Endothelial cell of umbilical vein (primary cell): ENCODE measurements at regions not wholly inside any gene's neighbourhood (a gene's known extent, or its start where the extent isn't known, plus 50 kb on each side); places are given as distances from the start of the nearest gene placed in this dataset.

ENCODE experiments used
- BruUV-seq: library from RNA; stranded (reverse); fragments of 400-500 nt; replicated peaks from 2 replicates; lab custom pipeline; 2021; lab: Mats Ljungman, UMichigan
- CTCF ChIA-PET: fragments of 300-600, 350-600 bp; sonication (Branson Sonifier 250); formaldehyde crosslinking; loops from one replicate; lab custom pipeline; 2021; ENCODE audit warnings: antibody characterized with exemption, inconsistent platforms; lab: Charles Lee
- POLR2A ChIA-PET: fragments of 300-600, 350-600 bp; sonication (Branson Sonifier 250); formaldehyde crosslinking; loops from one replicate; lab custom pipeline; 2021; ENCODE audit warnings: antibody characterized with exemption, inconsistent platforms; lab: Charles Lee
- DNase-seq: peaks from one replicate; pipeline ENCODE4 v3.0.0-alpha.2; 2011; ENCODE audit warnings: low read depth, low spot score
- FAIRE-seq: peaks from 2 replicates; lab custom pipeline; 2011; peaks lifted over from hg19 to GRCh38; lab: Jason Lieb, UNC
- H2AFZ ChIP-seq: 2 replicates; pipeline ENCODE4 v1.6.0; 2012; ENCODE audit warnings: low read depth, low read length, control low read depth, inconsistent platforms
- H3K27ac ChIP-seq: 2 replicates; pipeline ENCODE4 v1.5.1; 2011; ENCODE audit warnings: low read depth, mild to moderate bottlenecking, control low read depth, low read length, moderate library complexity; ENCODE audit not compliant: insufficient read depth
- H3K27me3 ChIP-seq, 2 experiments: 2 replicates each; pipeline versions ENCODE4 v1.6.0 to v1.6.1; 2011; ENCODE audit warnings: low read length in 2 of 2, mixed read lengths in 1 of 2; ENCODE audit not compliant: control insufficient read depth in 2 of 2, insufficient read depth in 2 of 2
- H3K36me3 ChIP-seq, 2 experiments: 2 replicates in 1 of 2; 3 replicates in 1 of 2; pipeline ENCODE4 v1.5.1; 2011; ENCODE audit warnings: low read length in 2 of 2, mild to moderate bottlenecking in 1 of 2, moderate library complexity in 1 of 2; ENCODE audit not compliant: control insufficient read depth in 2 of 2, insufficient read depth in 2 of 2; ENCODE audit errors: extremely low read depth in 1 of 2
- H3K4me1 ChIP-seq: 3 replicates; pipeline ENCODE4 v1.5.1; 2011; ENCODE audit warnings: mild to moderate bottlenecking, low read length; ENCODE audit not compliant: control insufficient read depth, insufficient read depth; ENCODE audit errors: extremely low read depth
- H3K4me2 ChIP-seq: 2 replicates; pipeline ENCODE4 v1.6.1; 2011; ENCODE audit warnings: low read length, control low read depth, mixed read lengths; ENCODE audit not compliant: insufficient read depth
- H3K4me3 ChIP-seq, 3 experiments: fragments of 200-600 bp in 1 of 3; sonication (generic), shearing (Covaris generic) in 1 of 3; replicated peaks in 1 of 3; 2 replicates each; pipeline ENCODE4 v1.5.1; 2011 to 2016; ENCODE audit warnings: control low read depth in 3 of 3, low read length in 3 of 3, mild to moderate bottlenecking in 2 of 3, inconsistent platforms in 1 of 3, low read depth in 1 of 3, moderate library complexity in 1 of 3; ENCODE audit not compliant: insufficient read depth in 1 of 3
- H3K79me2 ChIP-seq: 2 replicates; pipeline ENCODE4 v1.6.0; 2012; ENCODE audit warnings: low read length, inconsistent platforms; ENCODE audit not compliant: control insufficient read depth, insufficient read depth
- H3K9ac ChIP-seq: replicated peaks from 2 replicates; pipeline ENCODE3; 2011; ENCODE audit warnings: low read length, control low read depth; ENCODE audit not compliant: insufficient read depth; ENCODE audit errors: extremely low read depth
- H3K9me1 ChIP-seq: replicated peaks from 3 replicates; pipeline ENCODE4 v1.6.0; 2011; ENCODE audit warnings: mild to moderate bottlenecking, low read length; ENCODE audit not compliant: control insufficient read depth, insufficient read depth; ENCODE audit errors: extremely low read depth
- H3K9me3 ChIP-seq: replicated peaks from 2 replicates; pipeline ENCODE4 v1.5.1; 2012; ENCODE audit warnings: low read length, inconsistent platforms; ENCODE audit not compliant: control insufficient read depth, insufficient read depth
- H4K20me1 ChIP-seq: replicated peaks from 2 replicates; pipeline ENCODE3; 2011; ENCODE audit warnings: mild to moderate bottlenecking, low read length; ENCODE audit not compliant: control insufficient read depth, insufficient read depth; ENCODE audit errors: extremely low read depth
- CTCF ChIP-seq, 2 donors: IDR thresholded peaks; 1 replicate in 1 of 2; 2 replicates in 1 of 2; pipeline ENCODE4 v1.5.1; 2011; ENCODE audit warnings: low read length in 2 of 2, mild to moderate bottlenecking in 2 of 2, moderate library complexity in 2 of 2, control low read depth in 1 of 2, inconsistent platforms in 1 of 2, low read depth in 1 of 2; ENCODE audit not compliant: insufficient read depth in 1 of 2; ENCODE audit errors: extremely low read depth in 1 of 2
- EZH2 ChIP-seq: IDR thresholded peaks from 2 replicates; pipeline ENCODE4 v1.6.1; 2012; ENCODE audit warnings: borderline replicate concordance, low read depth, mild to moderate bottlenecking, moderate library complexity, low read length, inconsistent platforms; ENCODE audit not compliant: severe bottlenecking
- FOS ChIP-seq: IDR thresholded peaks from 2 replicates; pipeline ENCODE4 v1.6.1; 2011; ENCODE audit warnings: mild to moderate bottlenecking, low read length, moderate library complexity, borderline replicate concordance; ENCODE audit not compliant: insufficient read depth
- GATA2 ChIP-seq: IDR thresholded peaks from 2 replicates; pipeline ENCODE4 v1.7.0; 2011; ENCODE audit warnings: low read depth, mild to moderate bottlenecking, moderate library complexity, mixed read lengths, low read length; ENCODE audit not compliant: insufficient read length, insufficient read depth
- JUN ChIP-seq: IDR thresholded peaks from 2 replicates; pipeline ENCODE4 v1.6.1; 2011; ENCODE audit warnings: borderline replicate concordance, low read depth; ENCODE audit not compliant: insufficient read length, insufficient read depth
- MAX ChIP-seq: IDR thresholded peaks from 2 replicates; pipeline ENCODE4 v1.6.1; 2011; ENCODE audit not compliant: insufficient read depth, insufficient read length
- MYC ChIP-seq: IDR thresholded peaks from one replicate; pipeline ENCODE4 v1.6.1; 2011; ENCODE audit warnings: mild to moderate bottlenecking, low read depth, low read length
- POLR2A ChIP-seq: IDR thresholded peaks from 2 replicates; pipeline ENCODE4 v1.6.1; 2012; ENCODE audit warnings: low read depth, mild to moderate bottlenecking, control low read depth, low read length
- POLR2AphosphoS5 ChIP-seq: IDR thresholded peaks from 2 replicates; pipeline ENCODE4 v1.6.1; 2012; ENCODE audit warnings: low read depth, mild to moderate bottlenecking, control low read depth, low read length, moderate library complexity; ENCODE audit not compliant: insufficient read depth
- dilution Hi-C: fragments of 300-500 bp; cut with MboI; formaldehyde crosslinking; loops from one replicate; pipeline ENCODE4 v1.15.0; 2019; ENCODE audit warnings: low sequenced_read_pairs; ENCODE audit not compliant: extremely low pct_ligation_motif_present
- intact Hi-C: fragments of 100-400 bp; cut with micrococcal nuclease; formaldehyde crosslinking; loops from one replicate; pipeline ENCODE4 v1.10.0; 2022

GRCh38 chr5:1747079-1747802, 52.4 kb downstream of the MRPL36 start:
- no TSS peak for BruUV-seq
- Histone ChIP-seq H3K27me3 (no peaks in the 10 kb centered on the region), H3K9ac (no peak overlapping the region), H3K4me2 (no peak overlapping the region), H4K20me1 (no peaks in the 10 kb centered on the region), H3K79me2 (no peaks in the 10 kb centered on the region), H3K27ac (no peak overlapping the region), H3K9me3 (no peaks in the 10 kb centered on the region), H3K4me3 (no peak overlapping the region), H3K9me1 (no peaks in the 10 kb centered on the region), H3K4me1 (no peaks in the 10 kb centered on the region), H3K36me3 (no peaks in the 10 kb centered on the region), H2AFZ (no peak overlapping the region)
- ChIA-PET POLR2A (no interaction called here), CTCF (no interaction called here)
- intact Hi-C loops (no loop called here), dilution Hi-C loops (no loop called here)
- TF ChIP-seq FOS (no peak), POLR2AphosphoS5 (no peak), MYC (no peak), CTCF (IDR thresholded peaks at IDR 0.05; ENCODE audit: extremely low read depth in 1 of 2, insufficient read depth in 1 of 2, low read depth in 1 of 2, low read length in 2 of 2) (no peak), POLR2A (no peak), GATA2 (no peak), JUN (no peak), EZH2 (no peak), MAX (no peak)
- no peak for FAIRE-seq
- no peak for DNase-seq
